H1 (cell line): ENCODE measurements at regions not wholly inside any gene's neighbourhood (a gene's known extent, or its start where the extent isn't known, plus 50 kb on each side); places are given as distances from the start of the nearest gene placed in this dataset.

Experiments used
- CTCF ChIA-PET: fragments of 300-600 bp; sonication (Branson Sonifier 250); formaldehyde crosslinking; loops from one replicate; lab custom pipeline; 2021; ENCODE audit not compliant: partially characterized antibody; lab: Charles Lee
- POLR2A ChIA-PET: fragments of 300-600 bp; sonication (Branson Sonifier 250); formaldehyde crosslinking; loops from one replicate; lab custom pipeline; 2021; ENCODE audit warnings: inconsistent platforms; ENCODE audit not compliant: partially characterized antibody; lab: Charles Lee
- DNase-seq, 2 experiments: peaks; one replicate each; pipeline versions ENCODE4 v3.0.0 to v3.0.0-alpha.2; 2010 to 2022; ENCODE audit warnings: low spot score in 2 of 2, low read depth in 1 of 2, mixed read lengths in 1 of 2
- FAIRE-seq: peaks from 2 replicates; lab custom pipeline; 2011; peaks lifted over from hg19 to GRCh38; lab: Jason Lieb, UNC
- H2AFZ ChIP-seq: 2 replicates; pipeline ENCODE4 v1.8.1; 2012; ENCODE audit warnings: low read length, inconsistent platforms
- H2AK5ac ChIP-seq: 2 replicates; pipeline ENCODE4 v1.6.1; 2013; ENCODE audit warnings: low read depth, low read length
- H2BK120ac ChIP-seq: replicated peaks from 2 replicates; pipeline ENCODE3; 2013; ENCODE audit warnings: low read depth, low read length, inconsistent platforms
- H2BK12ac ChIP-seq: 2 replicates; pipeline ENCODE4 v1.6.1; 2013; ENCODE audit warnings: low read depth, low read length
- H2BK15ac ChIP-seq: 2 replicates; pipeline ENCODE4 v1.6.1; 2013; ENCODE audit warnings: low read length
- H2BK20ac ChIP-seq: 2 replicates; pipeline ENCODE4 v1.6.1; 2013; ENCODE audit warnings: low read length
- H2BK5ac ChIP-seq: 2 replicates; pipeline ENCODE4 v1.6.1; 2013; ENCODE audit warnings: low read depth, low read length
- H3K14ac ChIP-seq: 2 replicates; pipeline ENCODE4 v1.6.1; 2013; ENCODE audit warnings: inconsistent platforms; ENCODE audit not compliant: insufficient read length
- H3K18ac ChIP-seq: 2 replicates; pipeline ENCODE4 v1.6.1; 2013; ENCODE audit warnings: low read length; ENCODE audit errors: extremely low read depth
- H3K23ac ChIP-seq: 2 replicates; pipeline ENCODE4 v1.6.1; 2013; ENCODE audit warnings: inconsistent platforms; ENCODE audit not compliant: insufficient read length
- H3K23me2 ChIP-seq: 2 replicates; pipeline ENCODE4 v1.6.1; 2013; ENCODE audit warnings: low read depth, low read length
- H3K27ac ChIP-seq: 2 replicates; pipeline ENCODE4 v1.6.1; 2011; ENCODE audit warnings: low read depth, low read length, inconsistent platforms
- H3K27me3 ChIP-seq, 4 experiments: replicated peaks in 1 of 4; 1 replicate in 1 of 4; 2 replicates in 3 of 4; pipeline versions ENCODE4 v1.6.1 to v1.8.1; 2011 to 2013; ENCODE audit warnings: low read length in 3 of 4, mild to moderate bottlenecking in 3 of 4, inconsistent platforms in 2 of 4, mixed read lengths in 2 of 4, moderate library complexity in 1 of 4; ENCODE audit not compliant: control insufficient read depth in 3 of 4, insufficient read depth in 3 of 4; ENCODE audit errors: extremely low read depth in 1 of 4
- H3K36me3 ChIP-seq, 4 experiments: 2 replicates each; pipeline versions ENCODE4 v1.6.1 to v1.8.1; 2011 to 2013; ENCODE audit warnings: mild to moderate bottlenecking in 4 of 4, low read length in 3 of 4, moderate library complexity in 2 of 4, control low read depth in 1 of 4, inconsistent platforms in 1 of 4; ENCODE audit not compliant: insufficient read depth in 4 of 4, control insufficient read depth in 2 of 4
- H3K4ac ChIP-seq: replicated peaks from 2 replicates; pipeline ENCODE3; 2013; ENCODE audit warnings: low read length, low read depth, mixed read lengths, inconsistent platforms; ENCODE audit not compliant: insufficient read length
- H3K4me1 ChIP-seq, 4 experiments: replicated peaks in 1 of 4; 1 replicate in 1 of 4; 2 replicates in 3 of 4; pipeline versions ENCODE4 v1.6.1 to v1.8.1; 2011 to 2013; ENCODE audit warnings: low read length in 3 of 4, inconsistent platforms in 2 of 4, mixed read lengths in 1 of 4; ENCODE audit not compliant: insufficient read depth in 4 of 4, control insufficient read depth in 3 of 4
- H3K4me2 ChIP-seq, 2 experiments: 2 replicates each; pipeline versions ENCODE4 v1.6.1 to v1.8.1; 2011 to 2013; ENCODE audit warnings: low read depth in 2 of 2, low read length in 2 of 2, control low read depth in 1 of 2, inconsistent platforms in 1 of 2, mild to moderate bottlenecking in 1 of 2; ENCODE audit not compliant: insufficient read depth in 1 of 2
- H3K4me3 ChIP-seq, 4 experiments: fragments of 200-600, 300-600 bp in 1 of 4; sonication (generic), shearing (Covaris generic), sonication (Bioruptor Twin) in 1 of 4; 2 replicates each; pipeline versions ENCODE4 v1.5.1 to v1.8.1; 2011 to 2016; ENCODE audit warnings: low read length in 4 of 4, low read depth in 3 of 4, control low read depth in 2 of 4, inconsistent platforms in 2 of 4, mild to moderate bottlenecking in 2 of 4, mixed read lengths in 1 of 4, moderate library complexity in 1 of 4; ENCODE audit not compliant: insufficient read depth in 2 of 4; ENCODE audit errors: extremely low read depth in 1 of 4
- H3K56ac ChIP-seq: replicated peaks from 2 replicates; pipeline ENCODE3; 2013; ENCODE audit warnings: low read depth, mild to moderate bottlenecking, mixed read lengths, low read length, inconsistent platforms; ENCODE audit not compliant: insufficient read length
- H3K79me1 ChIP-seq: 2 replicates; pipeline ENCODE4 v1.6.1; 2013; ENCODE audit warnings: low read depth, low read length, control low read depth
- H3K79me2 ChIP-seq, 2 experiments: 2 replicates each; pipeline versions ENCODE4 v1.6.1 to v1.8.1; 2012 to 2013; ENCODE audit warnings: low read length in 2 of 2, mild to moderate bottlenecking in 2 of 2, inconsistent platforms in 1 of 2; ENCODE audit not compliant: insufficient read depth in 2 of 2, control insufficient read depth in 1 of 2
- H3K9ac ChIP-seq, 4 experiments: replicated peaks in 1 of 4; 1 replicate in 1 of 4; 2 replicates in 3 of 4; pipeline versions ENCODE4 v1.6.1 to v1.8.1; 2011 to 2013; ENCODE audit warnings: low read depth in 3 of 4, low read length in 3 of 4, control low read depth in 2 of 4, mild to moderate bottlenecking in 2 of 4, moderate library complexity in 2 of 4, inconsistent platforms in 1 of 4; ENCODE audit errors: extremely low read depth in 1 of 4
- H3K9me3 ChIP-seq, 2 experiments: 2 replicates each; pipeline versions ENCODE4 v1.6.1 to v1.8.1; 2012 to 2013; ENCODE audit warnings: mild to moderate bottlenecking in 2 of 2, moderate library complexity in 2 of 2, control low read depth in 1 of 2, inconsistent platforms in 1 of 2, low read depth in 1 of 2, low read length in 1 of 2, mixed read lengths in 1 of 2; ENCODE audit not compliant: insufficient read depth in 2 of 2
- H4K20me1 ChIP-seq, 2 experiments: replicated peaks in 1 of 2; 2 replicates each; pipeline versions ENCODE3 to v1.8.1; 2011 to 2013; ENCODE audit warnings: inconsistent platforms in 2 of 2, low read length in 2 of 2, mild to moderate bottlenecking in 1 of 2; ENCODE audit not compliant: insufficient read depth in 2 of 2, control insufficient read depth in 1 of 2
- H4K5ac ChIP-seq: 2 replicates; pipeline ENCODE4 v1.6.1; 2013; ENCODE audit warnings: low read length, low read depth, mixed read lengths, inconsistent platforms; ENCODE audit not compliant: insufficient read length
- H4K8ac ChIP-seq: 2 replicates; pipeline ENCODE4 v1.8.0; 2013; ENCODE audit warnings: mild to moderate bottlenecking, moderate library complexity, low read length, inconsistent platforms; ENCODE audit not compliant: insufficient read depth; ENCODE audit errors: extremely low read depth
- H4K91ac ChIP-seq: replicated peaks from 2 replicates; pipeline ENCODE3; 2013; ENCODE audit warnings: low read length, mixed read lengths, inconsistent platforms; ENCODE audit not compliant: insufficient read length
- CBX8 ChIP-seq: fragments of 300-800, 300-1000 bp; sonication (generic); IDR thresholded peaks from 2 replicates; pipeline ENCODE4 v1.7.1; 2016; ENCODE audit warnings: low read depth, low read length, borderline replicate concordance
- WGBS, 2 experiments: shearing (Covaris generic) in 1 of 2; methylation state at CpG; one replicate each; pipeline versions ENCODE4 v1.1.6 to v1.1.7; 2013 to 2015; ENCODE audit warnings: low lambda C conversion rate in 2 of 2, mixed read lengths in 2 of 2, inconsistent platforms in 1 of 2, low coverage in 1 of 2, missing lambda C conversion rate in 1 of 2; ENCODE audit not compliant: insufficient replicate concordance in 2 of 2, insufficient coverage in 1 of 2, insufficient read length in 1 of 2; ENCODE audit errors: extremely low coverage in 1 of 2, missing lambda C conversion rate in 1 of 2; 5-methylcytosine and 5-hydroxymethylcytosine counted together

GRCh38 chr12:124458992-124459851 is 108.2 kb downstream of the NCOR2 start:
- H3K4ac ChIP-seq, result no peak overlapping the region
- no peak for TF ChIP-seq CBX8
- no peak overlapping the region for H3K9ac ChIP-seq
- H3K27ac ChIP-seq, result no peak overlapping the region
- no peak overlapping the region for H2BK120ac ChIP-seq
- peaks cover 3 to 19% of the 10 kb centered on the region in 2 experiments; a peak in 3 of 4 replicates for H3K79me2 ChIP-seq
- peaks cover 0 to 5% (median 0%) of the 10 kb centered on the region in 4 experiments; a peak in 1 of 7 replicates for H3K4me1 ChIP-seq
- H4K5ac ChIP-seq, result no peak overlapping the region
- H3K4me2 ChIP-seq, result no peak overlapping the region
- no peaks in the 10 kb centered on the region for H3K27me3 ChIP-seq
- ChIA-PET CTCF (no interaction called here), POLR2A (no interaction called here)
- no peak overlapping the region for H2BK20ac ChIP-seq
- H3K23me2 ChIP-seq, result no peaks in the 10 kb centered on the region
- H3K56ac ChIP-seq, result no peak overlapping the region
- H3K18ac ChIP-seq, result no peak overlapping the region
- H3K23ac ChIP-seq, result no peak overlapping the region
- FAIRE-seq, result no peak
- peaks cover 13% of the 10 kb centered on the region for H3K79me1 ChIP-seq
- H2BK5ac ChIP-seq, result no peak overlapping the region; the same call in 1 of the 2 replicates
- no peak overlapping the region for H4K91ac ChIP-seq
- H2AFZ ChIP-seq, result no peak overlapping the region
- no peak overlapping the region for H2AK5ac ChIP-seq
- H4K20me1 ChIP-seq, result peaks cover 16 to 20% of the 10 kb centered on the region in 2 experiments
- H2BK12ac ChIP-seq, result no peak overlapping the region
- no peak overlapping the region for H3K4me3 ChIP-seq
- H3K14ac ChIP-seq, result no peak overlapping the region
- 94% methylated on average over 12 of the region's 12 CpGs; no CpG with 5 or more reads in 1 of the 2 experiments for WGBS, 2 experiments
- H3K36me3 ChIP-seq, result peaks cover 5 to 34% (median 19%) of the 10 kb centered on the region in 4 experiments; a peak in 6 of 8 replicates
- H2BK15ac ChIP-seq, result no peak overlapping the region
- no peaks in the 10 kb centered on the region for H3K9me3 ChIP-seq
- no peak for DNase-seq
- H4K8ac ChIP-seq, result no peak overlapping the region
